ENCODE measurements at regions not wholly inside any gene's neighbourhood (a gene's known extent, or its start where the extent isn't known, plus 50 kb on each side); places are given as distances from the start of the nearest gene placed in this dataset.

DNA sequence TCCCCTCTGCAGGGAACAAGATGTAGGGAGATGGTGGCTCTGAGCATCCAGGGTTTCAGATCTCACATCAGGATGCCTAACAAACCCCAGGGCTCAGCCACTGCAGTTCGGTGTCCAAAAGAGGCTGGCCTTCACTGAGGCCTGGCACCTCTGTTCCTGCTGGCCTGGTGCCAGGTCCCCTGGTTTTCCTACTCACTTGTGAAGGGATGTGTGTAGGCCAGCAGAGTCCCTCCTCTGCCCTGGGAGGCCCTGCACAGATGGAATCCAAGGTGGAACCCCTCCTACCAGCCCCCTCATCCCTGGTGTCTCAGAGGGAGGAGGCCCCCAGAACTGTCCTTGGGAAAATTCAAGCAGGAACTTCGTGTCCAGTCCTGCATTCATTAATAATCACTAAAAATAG, 260.6 kb downstream of the CCSER2 start:
- intact Hi-C loops (cut with micrococcal nuclease): no loop called here
- TF ChIP-seq CTCF (IDR thresholded peaks at IDR 0.05; ENCODE audit: borderline replicate concordance): no peak
- Histone ChIP-seq H3K36me3 (no peaks in the 10 kb centered on the region), H3K4me1 (peaks cover 3% of the 10 kb centered on the region), H3K4me3 (no peak overlapping the region), H3K27me3 (ENCODE audit: low read depth) (peaks cover 12% of the 10 kb centered on the region), H3K27ac (replicated peaks) (no peak overlapping the region), H3K9me3 (replicated peaks) (no peaks in the 10 kb centered on the region)
- DNase-seq: no peak

DNA sequence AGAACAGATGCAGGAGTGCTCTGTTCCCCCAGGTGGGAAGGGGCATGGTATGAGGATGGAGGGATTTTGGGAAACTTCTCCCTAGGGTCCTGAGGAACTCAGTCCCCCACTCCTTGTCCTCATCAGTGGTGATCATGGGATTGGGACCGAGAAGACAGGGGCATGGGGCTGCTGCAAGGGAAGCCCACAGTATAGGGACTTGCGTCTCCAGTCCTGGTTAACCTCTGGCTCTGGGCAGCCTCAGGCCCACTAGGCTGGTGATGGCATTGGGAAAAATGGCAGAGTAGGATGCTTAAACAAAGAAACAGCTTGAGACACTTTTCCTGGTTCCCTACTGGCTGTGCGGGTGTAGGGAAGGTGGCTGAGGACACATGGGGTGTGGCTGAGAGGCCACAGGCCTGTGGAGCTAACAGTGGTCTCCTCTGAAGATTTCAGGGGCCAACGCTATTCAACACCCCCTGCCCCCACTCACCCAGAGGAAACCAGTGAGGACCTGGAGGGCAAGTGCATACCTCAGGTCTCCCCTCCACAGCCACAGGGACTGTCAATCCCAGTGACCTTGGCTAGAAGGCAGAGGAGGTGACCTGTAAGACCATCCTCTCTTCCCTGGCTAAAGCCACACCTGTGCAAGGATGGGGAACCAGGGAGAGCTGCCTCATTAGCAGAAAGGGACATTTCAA, 261.3 kb downstream of the CCSER2 start:
- Histone ChIP-seq H3K9me3 (replicated peaks) (no peaks in the 10 kb centered on the region), H3K36me3 (no peaks in the 10 kb centered on the region), H3K4me1 (peaks cover 3% of the 10 kb centered on the region), H3K27me3 (ENCODE audit: low read depth) (peaks cover 12% of the 10 kb centered on the region), H3K4me3 (no peak overlapping the region), H3K27ac (replicated peaks) (no peak overlapping the region)
- intact Hi-C loops (cut with micrococcal nuclease): no loop called here
- DNase-seq: no peak
- no peak for TF ChIP-seq CTCF (IDR thresholded peaks at IDR 0.05; ENCODE audit: borderline replicate concordance)

DNA sequence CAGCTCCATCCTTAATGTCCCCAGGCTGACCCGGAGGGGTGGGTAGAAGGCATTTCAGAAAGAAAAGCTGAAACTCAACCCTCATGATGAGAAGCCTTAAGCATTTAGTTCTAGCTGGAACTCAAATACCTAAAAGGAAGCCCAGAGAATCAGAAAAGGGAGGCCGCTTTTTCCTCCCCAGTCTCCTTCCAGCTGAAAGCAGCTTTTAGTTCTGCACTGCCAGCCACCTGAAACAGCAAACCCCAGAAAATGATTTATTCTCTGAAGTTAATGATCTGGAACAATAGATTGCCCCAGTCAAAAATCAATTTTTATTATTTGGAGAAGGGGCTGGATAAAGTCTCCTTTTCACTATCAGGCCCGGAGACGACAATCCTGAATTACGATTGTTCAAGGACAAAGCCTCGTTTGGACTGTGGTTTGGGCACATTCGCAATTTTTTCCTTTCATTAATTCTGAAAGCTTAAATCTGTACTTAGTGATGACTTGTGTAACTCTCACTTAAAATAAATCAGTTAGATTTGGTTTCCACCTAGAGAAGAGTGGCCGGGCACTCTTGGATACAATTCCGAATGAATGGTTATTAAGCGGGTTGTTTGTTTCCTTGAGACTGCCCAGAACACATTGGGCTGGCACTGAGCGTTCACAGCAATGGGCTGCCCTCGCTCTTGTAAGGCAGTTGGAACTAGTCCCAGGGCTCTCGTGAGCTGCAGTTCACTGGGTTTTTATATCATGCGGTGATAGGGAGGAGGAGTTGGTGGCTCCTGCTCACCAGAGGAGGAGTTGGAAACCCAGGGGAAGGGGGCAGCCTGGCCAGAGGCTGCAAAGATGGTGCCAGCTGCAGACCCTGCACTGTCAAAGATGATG, 262.2 kb downstream of the CCSER2 start:
- peak; percentile 21 for DNase-seq
- Histone ChIP-seq H3K4me3 (no peak overlapping the region), H3K27ac (replicated peaks) (no peak overlapping the region), H3K36me3 (no peaks in the 10 kb centered on the region), H3K27me3 (ENCODE audit: low read depth) (peaks cover 14% of the 10 kb centered on the region), H3K4me1 (peaks cover 3% of the 10 kb centered on the region), H3K9me3 (replicated peaks) (no peaks in the 10 kb centered on the region)
- intact Hi-C loops (cut with micrococcal nuclease): no loop called here
- no peak for TF ChIP-seq CTCF (IDR thresholded peaks at IDR 0.05; ENCODE audit: borderline replicate concordance)

DNA sequence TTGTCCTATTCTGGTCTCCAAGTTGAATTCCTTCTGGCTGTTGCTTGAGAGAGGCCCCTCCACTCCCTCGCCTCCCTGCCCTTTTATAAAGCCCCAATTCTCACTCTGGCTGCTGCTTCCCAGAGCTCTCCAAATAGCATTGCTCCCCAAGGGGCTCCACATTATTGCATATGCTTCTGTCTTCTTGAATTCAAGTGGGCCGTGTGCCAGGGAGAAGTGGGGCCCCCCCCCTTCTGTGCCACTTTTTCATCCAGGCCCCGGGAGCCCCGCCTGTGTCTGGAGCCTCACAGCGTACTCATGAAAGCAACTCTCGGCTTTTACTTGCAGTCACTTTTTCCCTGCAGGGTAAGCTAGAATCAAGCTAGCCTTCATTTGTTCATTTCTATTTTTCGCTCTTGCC, 265.1 kb downstream of the CCSER2 start:
- no peaks in the 10 kb centered on the region for H3K9me3 ChIP-seq (replicated peaks)
- H3K36me3 ChIP-seq: no peaks in the 10 kb centered on the region
- no peak overlapping the region for H3K4me3 ChIP-seq
- H3K27me3 ChIP-seq (ENCODE audit: low read depth): peaks cover 30% of the 10 kb centered on the region
- no peak for TF ChIP-seq CTCF (IDR thresholded peaks at IDR 0.05; ENCODE audit: borderline replicate concordance)
- no peak for DNase-seq
- no peak overlapping the region for H3K27ac ChIP-seq (replicated peaks)
- intact Hi-C loops (cut with micrococcal nuclease): no loop called here
- peaks cover 3% of the 10 kb centered on the region for H3K4me1 ChIP-seq

- no peak for TF ChIP-seq CTCF (IDR thresholded peaks at IDR 0.05; ENCODE audit: borderline replicate concordance)
- no peak overlapping the region for H3K4me3 ChIP-seq
- peaks cover 51% of the 10 kb centered on the region for H3K27me3 ChIP-seq (ENCODE audit: low read depth)
- H3K4me1 ChIP-seq: no peaks in the 10 kb centered on the region
- H3K36me3 ChIP-seq: no peaks in the 10 kb centered on the region
- no peak for DNase-seq
- no peak overlapping the region for H3K27ac ChIP-seq (replicated peaks)
- intact Hi-C loops (cut with micrococcal nuclease): no loop called here
- H3K9me3 ChIP-seq (replicated peaks): no peaks in the 10 kb centered on the region
Observed at GRCh38 chr10:84596585-84596984, 268.2 kb downstream of the CCSER2 start.

All from left ventricle myocardium inferior (tissue), 1 donor.